ENCODE measurements at regions not wholly inside any gene's neighbourhood (a gene's known extent, or its start where the extent isn't known, plus 50 kb on each side); places are given as distances from the start of the nearest gene placed in this dataset.

- Histone ChIP-seq H3K4me2 (ENCODE audit: low read length) (no peak overlapping the region), H3K79me2 (ENCODE audit: insufficient read depth, low read length) (no peaks in the 10 kb centered on the region), H3K9ac (ENCODE audit: low read length) (no peak overlapping the region), H3K36me3 (ENCODE audit: control insufficient read depth in 1 of 2, insufficient read depth in 2 of 2, low read length in 2 of 2) (no peaks in the 10 kb centered on the region), H2AFZ (ENCODE audit: low read depth, low read length, poor library complexity, severe bottlenecking) (no peak overlapping the region), H4K20me1 (ENCODE audit: insufficient read depth) (no peaks in the 10 kb centered on the region), H3K27ac (ENCODE audit: low read depth, low read length) (no peak overlapping the region), H3K9me2 (ENCODE audit: insufficient read depth) (no peaks in the 10 kb centered on the region), H3K27me3 (ENCODE audit: insufficient read depth, low read length) (no peaks in the 10 kb centered on the region), H3K9me3 (ENCODE audit: control insufficient read depth in 1 of 2, insufficient read depth in 1 of 2, low read depth in 1 of 2, low read length in 2 of 2) (no peaks in the 10 kb centered on the region), H3K4me3 (replicated peaks in 1 of 2; ENCODE audit: low read depth in 1 of 2, low read length in 2 of 2) (no peak overlapping the region), H3K4me1 (ENCODE audit: control insufficient read depth in 1 of 2, insufficient read depth in 2 of 2, low read length in 2 of 2) (no peaks in the 10 kb centered on the region)
- BruUV-seq (replicated peaks), result no TSS peak
- no peak for ATAC-seq
- intact Hi-C loops (cut with micrococcal nuclease), result no loop called here
- ChIA-PET POLR2A (no interaction called here), RAD21 (ENCODE audit: low non-redundant PET in 1 of 2, low total read pairs in 2 of 2, uncharacterized antibody in 2 of 2, unreplicated experiment in 2 of 2) (interaction anchor here in 1 of 2 experiments (0.6 kb wide), 1 partner anchor 299 kb away, joined by 5 read pairs; no protein-coding TSS in a partner anchor), CTCF (interaction anchor here (1.3 kb wide), 1 partner anchor 234 kb away, joined by 8 read pairs; no protein-coding TSS in a partner anchor)
- no peak for TF ChIP-seq RAD21 (IDR thresholded peaks at IDR 0.05; ENCODE audit: low read depth)
- no peak for TF ChIP-seq FOSL1 (IDR thresholded peaks at IDR 0.05; ENCODE audit: low read depth)
- no peak for TF ChIP-seq MAX (IDR thresholded peaks at IDR 0.05)
- TF ChIP-seq POLR2AphosphoS5 (IDR thresholded peaks at IDR 0.05; ENCODE audit: low read depth, low read length), result no peak
- no peak for TF ChIP-seq SRF (IDR thresholded peaks at IDR 0.05; ENCODE audit: low read depth)
- no peak for TF ChIP-seq CBX3 (IDR thresholded peaks at IDR 0.05; ENCODE audit: low read depth)
- TF ChIP-seq YY1 (IDR thresholded peaks at IDR 0.05; ENCODE audit: extremely low read depth, insufficient replicate concordance, low read depth, low read length), result no peak
- no peak for TF ChIP-seq REST (IDR thresholded peaks at IDR 0.05; ENCODE audit: low read depth)
- TF ChIP-seq ZNF274 (IDR thresholded peaks at IDR 0.05; ENCODE audit: low read depth, low read length), result no peak
- no peak for TF ChIP-seq SP1 (IDR thresholded peaks at IDR 0.05; ENCODE audit: low read depth)
- TF ChIP-seq TCF7L2 (IDR thresholded peaks at IDR 0.05; ENCODE audit: borderline replicate concordance, extremely low read depth, insufficient read depth, insufficient read length), result no peak
- TF ChIP-seq ZFX (IDR thresholded peaks at IDR 0.05), result no peak
- TF ChIP-seq CEBPB (IDR thresholded peaks at IDR 0.05; ENCODE audit: low read depth), result no peak
- no peak for TF ChIP-seq JUND (IDR thresholded peaks at IDR 0.05)
- TF ChIP-seq ELF1 (IDR thresholded peaks at IDR 0.05; ENCODE audit: borderline replicate concordance, low read depth), result no peak
- TF ChIP-seq CTCF (IDR thresholded peaks at IDR 0.05 in 2 of 3, conservative IDR thresholded peaks at IDR 0.05 in 1 of 3; ENCODE audit: borderline replicate concordance in 1 of 3, insufficient read depth in 1 of 3, low read depth in 2 of 3, low read length in 2 of 3), result no peak
- no peak for TF ChIP-seq ATF3 (IDR thresholded peaks at IDR 0.05)
- no peak for TF ChIP-seq EZH2phosphoT487 (IDR thresholded peaks at IDR 0.05; ENCODE audit: borderline replicate concordance)
- TF ChIP-seq EZH2 (IDR thresholded peaks at IDR 0.05), result no peak
- no peak for DNase-seq (ENCODE audit: low read depth, low spot score)
Observed at GRCh38 chr3:146343551-146343950, 92.6 kb upstream of the PLSCR4 start.

Data from HCT116 (cell line).